Loucy (cell line): ENCODE measurements at regions not wholly inside any gene's neighbourhood (a gene's known extent, or its start where the extent isn't known, plus 50 kb on each side); places are given as distances from the start of the nearest gene placed in this dataset.

ENCODE experiments used
- CTCF ChIP-seq: fragments of 200-600 bp; sonication (generic); conservative IDR thresholded peaks from 2 replicates; pipeline ENCODE4 v1.5.1; 2014; ENCODE audit warnings: mild to moderate bottlenecking, antibody characterized with exemption, low read length
- EZH2phosphoT487 ChIP-seq: fragments of 200-600 bp; IDR thresholded peaks from 2 replicates; pipeline ENCODE4 v1.6.1; 2018; ENCODE audit warnings: antibody characterized with exemption, mild to moderate bottlenecking, moderate library complexity, borderline replicate concordance

GRCh38 chr5:32519508-32519907 lies 65.8 kb upstream of the SUB1 start:
- TF ChIP-seq CTCF (no peak), EZH2phosphoT487 (no peak)
